HCT116 (cell line): ENCODE measurements at regions not wholly inside any gene's neighbourhood (a gene's known extent, or its start where the extent isn't known, plus 50 kb on each side); places are given as distances from the start of the nearest gene placed in this dataset.

Source experiments
- ATAC-seq: fragments of 200-7000 bp; cut with Tn5 transposase; 2 replicates; pipeline ENCODE4 v1.9.1; 2020; ENCODE audit warnings: mild to moderate bottlenecking, moderate library complexity
- BruUV-seq: library from RNA; stranded (reverse); fragments of 400-500 nt; replicated peaks from 2 replicates; lab custom pipeline; 2021; lab: Mats Ljungman, UMichigan
- CTCF ChIA-PET: fragments of 300-600 bp; sonication (Branson Sonifier 250); formaldehyde crosslinking; loops from one replicate; lab custom pipeline; 2021; ENCODE audit warnings: antibody characterized with exemption; lab: Charles Lee
- POLR2A ChIA-PET: fragments of 300-600, 350-600 bp; sonication (Branson Sonifier 250); formaldehyde crosslinking; loops from one replicate; lab custom pipeline; 2021; ENCODE audit warnings: antibody characterized with exemption; lab: Charles Lee
- RAD21 ChIA-PET, 2 experiments: fragments of 300-600 bp; sonication (Branson Sonifier 250); formaldehyde crosslinking; loops; one replicate each; lab custom pipeline; 2023; ENCODE audit warnings: low total read pairs in 2 of 2; ENCODE audit not compliant: uncharacterized antibody in 2 of 2, unreplicated experiment in 2 of 2, low non-redundant PET in 1 of 2; lab: Charles Lee
- DNase-seq: peaks from one replicate; pipeline ENCODE4 v3.0.0-alpha.2; 2010; ENCODE audit warnings: low read depth, low spot score
- H2AFZ ChIP-seq: fragments of 200-600 bp; shearing (Covaris generic), sonication (generic); 2 replicates; pipeline ENCODE4 v1.6.1; 2017; ENCODE audit warnings: low read depth, mixed run types, mixed read lengths, antibody characterized with exemption, low read length; ENCODE audit not compliant: poor library complexity, severe bottlenecking
- H3K27ac ChIP-seq: 2 replicates; pipeline ENCODE4 v1.5.1; 2012; ENCODE audit warnings: low read depth, low read length
- H3K27me3 ChIP-seq: fragments of 200-600 bp; sonication (generic); 2 replicates; pipeline ENCODE4 v1.6.1; 2016; ENCODE audit warnings: mixed run types, low read length, mixed read lengths; ENCODE audit not compliant: insufficient read depth
- H3K36me3 ChIP-seq, 2 experiments: fragments of 200-500 bp in 1 of 2; fragments of 200-600 bp in 1 of 2; sonication (Bioruptor generic) in 1 of 2; sonication (generic) in 1 of 2; 2 replicates each; pipeline versions ENCODE4 v1.5.1 to v1.6.1; 2014 to 2016; ENCODE audit warnings: low read length in 2 of 2, inconsistent platforms in 1 of 2, mixed read lengths in 1 of 2, mixed run types in 1 of 2; ENCODE audit not compliant: insufficient read depth in 2 of 2, control insufficient read depth in 1 of 2
- H3K4me1 ChIP-seq, 2 experiments: fragments of 200-600 bp in 1 of 2; sonication (generic) in 1 of 2; 2 replicates each; pipeline versions ENCODE4 v1.5.1 to v1.6.1; 2012 to 2017; ENCODE audit warnings: low read length in 2 of 2, inconsistent platforms in 1 of 2, mild to moderate bottlenecking in 1 of 2, mixed read lengths in 1 of 2, mixed run types in 1 of 2, moderate library complexity in 1 of 2; ENCODE audit not compliant: insufficient read depth in 2 of 2, control insufficient read depth in 1 of 2
- H3K4me2 ChIP-seq: fragments of 200-600 bp; sonication (generic); 2 replicates; pipeline ENCODE4 v1.6.1; 2017; ENCODE audit warnings: mixed run types, low read length, mixed read lengths
- H3K4me3 ChIP-seq, 2 experiments: fragments of 200-600 bp in 1 of 2; sonication (generic) in 1 of 2; replicated peaks in 1 of 2; 2 replicates each; pipeline ENCODE4 v1.5.1; 2011 to 2016; ENCODE audit warnings: low read length in 2 of 2, control low read depth in 1 of 2, low read depth in 1 of 2, mild to moderate bottlenecking in 1 of 2, mixed read lengths in 1 of 2, mixed run types in 1 of 2
- H3K79me2 ChIP-seq: fragments of 200-600 bp; sonication (generic); 2 replicates; pipeline ENCODE4 v1.6.1; 2017; ENCODE audit warnings: mild to moderate bottlenecking, mixed run types, low read length, moderate library complexity, mixed read lengths; ENCODE audit not compliant: insufficient read depth
- H3K9ac ChIP-seq: fragments of 200-600 bp; sonication (generic); 2 replicates; pipeline ENCODE4 v1.6.1; 2016; ENCODE audit warnings: low read length, mixed read lengths
- H3K9me2 ChIP-seq: fragments of 200-600 bp; sonication (generic), shearing (Covaris generic); 2 replicates; pipeline ENCODE4 v1.6.1; 2017; ENCODE audit warnings: mixed run types, mild to moderate bottlenecking, moderate library complexity; ENCODE audit not compliant: insufficient read depth
- H3K9me3 ChIP-seq, 2 experiments: fragments of 200-500 bp in 1 of 2; fragments of 200-600 bp in 1 of 2; sonication (Bioruptor generic) in 1 of 2; sonication (generic) in 1 of 2; 2 replicates each; pipeline ENCODE4 v1.6.1; 2014 to 2017; ENCODE audit warnings: low read length in 2 of 2, mixed read lengths in 2 of 2, inconsistent platforms in 1 of 2, low read depth in 1 of 2, mild to moderate bottlenecking in 1 of 2, mixed run types in 1 of 2, moderate library complexity in 1 of 2; ENCODE audit not compliant: control insufficient read depth in 1 of 2, insufficient read depth in 1 of 2
- H4K20me1 ChIP-seq: fragments of 200-600 bp; sonication (generic), shearing (Covaris generic); 2 replicates; pipeline ENCODE4 v1.6.1; 2017; ENCODE audit warnings: mixed run types, mild to moderate bottlenecking, moderate library complexity; ENCODE audit not compliant: insufficient read depth
- CBX3 ChIP-seq: IDR thresholded peaks from 2 replicates; pipeline ENCODE4 v1.6.1; 2012; ENCODE audit warnings: low read depth
- CEBPB ChIP-seq: IDR thresholded peaks from 2 replicates; pipeline ENCODE4 v1.6.1; 2012; ENCODE audit warnings: low read depth
- EZH2 ChIP-seq: fragments of 200-600 bp; sonication (generic); IDR thresholded peaks from 2 replicates; pipeline ENCODE4 v1.6.1; 2017; ENCODE audit warnings: antibody characterized with exemption, mixed run types
- FOSL1 ChIP-seq: IDR thresholded peaks from 2 replicates; pipeline ENCODE4 v1.6.1; 2012; ENCODE audit warnings: low read depth
- JUND ChIP-seq: IDR thresholded peaks from 2 replicates; pipeline ENCODE4 v1.6.1; 2012
- POLR2A ChIP-seq: IDR thresholded peaks from 2 replicates; pipeline ENCODE4 v1.7.0; 2011; ENCODE audit warnings: borderline replicate concordance; ENCODE audit not compliant: insufficient read depth, insufficient read length; ENCODE audit errors: extremely low read depth
- RAD21 ChIP-seq: IDR thresholded peaks from 2 replicates; pipeline ENCODE4 v1.6.1; 2012; ENCODE audit warnings: low read depth, mild to moderate bottlenecking
- SP1 ChIP-seq: IDR thresholded peaks from 2 replicates; pipeline ENCODE4 v1.6.1; 2012; ENCODE audit warnings: low read depth
- YY1 ChIP-seq: IDR thresholded peaks from 2 replicates; pipeline ENCODE4 v1.6.1; 2011; ENCODE audit warnings: low read length, low read depth, moderate library complexity, mild to moderate bottlenecking; ENCODE audit not compliant: insufficient replicate concordance; ENCODE audit errors: extremely low read depth
- ZNF274 ChIP-seq: fragments of 200-500 bp; sonication (Bioruptor generic); IDR thresholded peaks from 2 replicates; pipeline ENCODE4 v1.6.1; 2014; ENCODE audit warnings: mild to moderate bottlenecking, low read depth, low read length, inconsistent platforms
- intact Hi-C: fragments of 100-400 bp; cut with micrococcal nuclease; formaldehyde crosslinking; loops from 2 replicates; pipeline ENCODE4 v1.10.0; 2022
- TF ChIP-seq, protein P1 (sequence below): IDR thresholded peaks from 2 replicates; pipeline ENCODE4 v1.6.1; 2012; ENCODE audit warnings: low read depth
- TF ChIP-seq, protein P2 (sequence below): IDR thresholded peaks from 2 replicates; pipeline ENCODE4 v1.6.1; 2012

DNA sequence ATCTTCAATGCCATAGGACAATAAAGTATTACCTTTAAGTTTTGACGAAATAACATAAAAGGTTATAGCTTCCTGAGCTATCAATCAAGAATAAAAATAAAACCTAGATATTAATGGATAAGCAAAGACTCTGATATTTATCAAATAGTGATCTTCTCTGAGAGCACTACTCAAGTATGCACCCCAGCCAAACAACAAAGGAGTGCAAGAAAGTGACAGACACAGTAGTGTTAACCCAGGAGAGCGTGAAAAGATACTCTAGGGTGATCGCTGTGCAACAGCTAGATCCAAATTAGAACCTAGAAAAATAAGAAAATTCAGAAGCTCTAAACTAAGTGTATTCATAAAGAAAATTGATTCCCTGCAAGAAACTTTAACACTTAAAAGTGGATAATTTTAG lies 83.5 kb upstream of the CDYL start (continued):
- TF ChIP-seq, protein P1, sequence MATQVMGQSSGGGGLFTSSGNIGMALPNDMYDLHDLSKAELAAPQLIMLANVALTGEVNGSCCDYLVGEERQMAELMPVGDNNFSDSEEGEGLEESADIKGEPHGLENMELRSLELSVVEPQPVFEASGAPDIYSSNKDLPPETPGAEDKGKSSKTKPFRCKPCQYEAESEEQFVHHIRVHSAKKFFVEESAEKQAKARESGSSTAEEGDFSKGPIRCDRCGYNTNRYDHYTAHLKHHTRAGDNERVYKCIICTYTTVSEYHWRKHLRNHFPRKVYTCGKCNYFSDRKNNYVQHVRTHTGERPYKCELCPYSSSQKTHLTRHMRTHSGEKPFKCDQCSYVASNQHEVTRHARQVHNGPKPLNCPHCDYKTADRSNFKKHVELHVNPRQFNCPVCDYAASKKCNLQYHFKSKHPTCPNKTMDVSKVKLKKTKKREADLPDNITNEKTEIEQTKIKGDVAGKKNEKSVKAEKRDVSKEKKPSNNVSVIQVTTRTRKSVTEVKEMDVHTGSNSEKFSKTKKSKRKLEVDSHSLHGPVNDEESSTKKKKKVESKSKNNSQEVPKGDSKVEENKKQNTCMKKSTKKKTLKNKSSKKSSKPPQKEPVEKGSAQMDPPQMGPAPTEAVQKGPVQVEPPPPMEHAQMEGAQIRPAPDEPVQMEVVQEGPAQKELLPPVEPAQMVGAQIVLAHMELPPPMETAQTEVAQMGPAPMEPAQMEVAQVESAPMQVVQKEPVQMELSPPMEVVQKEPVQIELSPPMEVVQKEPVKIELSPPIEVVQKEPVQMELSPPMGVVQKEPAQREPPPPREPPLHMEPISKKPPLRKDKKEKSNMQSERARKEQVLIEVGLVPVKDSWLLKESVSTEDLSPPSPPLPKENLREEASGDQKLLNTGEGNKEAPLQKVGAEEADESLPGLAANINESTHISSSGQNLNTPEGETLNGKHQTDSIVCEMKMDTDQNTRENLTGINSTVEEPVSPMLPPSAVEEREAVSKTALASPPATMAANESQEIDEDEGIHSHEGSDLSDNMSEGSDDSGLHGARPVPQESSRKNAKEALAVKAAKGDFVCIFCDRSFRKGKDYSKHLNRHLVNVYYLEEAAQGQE, result no peak
- TF ChIP-seq CEBPB, result no peak

DNA sequence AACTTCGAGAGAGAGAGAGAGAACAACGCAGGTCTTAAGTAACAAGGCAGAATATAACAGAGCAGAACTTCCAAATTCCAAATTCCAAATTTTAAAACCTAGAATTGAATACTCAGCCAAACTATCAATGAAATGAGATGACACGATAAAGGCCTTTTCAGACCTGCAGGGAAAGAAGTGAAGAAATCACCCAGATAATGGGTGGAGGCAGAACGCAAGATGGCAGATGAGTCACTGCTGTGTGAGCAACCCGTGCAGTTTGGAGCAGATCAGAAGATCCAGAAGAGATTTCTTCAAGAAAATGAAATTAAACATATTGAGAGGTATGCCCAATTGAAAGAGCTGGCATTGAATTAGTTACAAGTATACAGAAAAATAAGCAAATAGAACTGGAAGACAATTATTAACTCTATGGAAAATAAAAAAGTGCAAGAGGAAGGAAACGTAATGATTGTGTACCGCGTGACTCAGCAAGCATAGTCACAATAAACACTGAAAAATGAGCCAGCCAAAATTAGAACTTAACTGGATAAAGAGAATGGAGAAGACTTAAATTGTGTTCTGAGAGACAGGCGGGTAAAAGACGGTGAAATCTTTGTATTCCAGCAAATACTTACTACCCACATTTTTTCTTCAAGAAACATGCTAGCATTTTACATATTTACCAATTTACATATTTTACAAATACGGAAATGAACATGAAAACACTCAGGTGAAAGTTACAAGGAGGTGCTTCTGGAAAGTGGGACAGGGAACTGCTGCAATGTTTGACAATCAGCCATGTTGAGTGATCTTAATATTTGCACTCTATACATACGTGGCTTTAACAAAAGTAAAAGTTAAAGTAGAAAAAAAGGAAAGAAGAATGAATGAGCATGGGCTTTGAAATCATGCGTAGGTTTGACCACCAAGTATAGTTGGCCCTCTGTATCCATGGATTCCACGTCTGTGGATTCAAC lies 87.9 kb upstream of the CDYL start:
- Histone ChIP-seq H3K9me3 (no peaks in the 10 kb centered on the region), H3K9me2 (no peaks in the 10 kb centered on the region), H2AFZ (peak overlapping the region; percentile 91), H3K4me1 (peaks cover 9 to 20% of the 10 kb centered on the region in 2 experiments; a peak in 3 of 4 replicates), H3K27ac (peak overlapping the region; percentile 62), H3K4me2 (peak overlapping the region; percentile 71), H3K9ac (peak overlapping the region; percentile 47), H3K4me3 (peak overlapping the region; percentile 7 to 46; a peak in 3 of 4 replicates), H3K36me3 (no peaks in the 10 kb centered on the region), H3K79me2 (no peaks in the 10 kb centered on the region), H4K20me1 (no peaks in the 10 kb centered on the region), H3K27me3 (no peaks in the 10 kb centered on the region)
- DNase-seq (peak; percentile 53), ATAC-seq (peak; percentile 86)
- BruUV-seq, result TSS peak; percentile 52
- intact Hi-C loops, result no loop called here
- POLR2A ChIA-PET, result no interaction called here
- CTCF ChIA-PET, result no interaction called here
- RAD21 ChIA-PET, result no interaction called here
- TF ChIP-seq FOSL1 (peak; percentile 87), JUND (peak; percentile 75), EZH2 (no peak), YY1 (peak; percentile 83), POLR2A (no peak), ZNF274 (no peak), CEBPB (peak; percentile 76; the same call in 1 of the 2 replicates), SP1 (peak; percentile 70), CBX3 (peak; percentile 65; the same call in 1 of the 2 replicates), RAD21 (peak; percentile 39; the same call in 1 of the 2 replicates)
- TF ChIP-seq, protein P2, sequence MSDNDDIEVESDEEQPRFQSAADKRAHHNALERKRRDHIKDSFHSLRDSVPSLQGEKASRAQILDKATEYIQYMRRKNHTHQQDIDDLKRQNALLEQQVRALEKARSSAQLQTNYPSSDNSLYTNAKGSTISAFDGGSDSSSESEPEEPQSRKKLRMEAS, result peak; percentile 32; the same call in 1 of the 2 replicates
